H1 (cell line): ENCODE measurements at regions not wholly inside any gene's neighbourhood (a gene's known extent, or its start where the extent isn't known, plus 50 kb on each side); places are given as distances from the start of the nearest gene placed in this dataset.

Source experiments
- CTCF ChIA-PET: fragments of 300-600 bp; sonication (Branson Sonifier 250); formaldehyde crosslinking; loops from one replicate; lab custom pipeline; 2021; ENCODE audit not compliant: partially characterized antibody; lab: Charles Lee
- POLR2A ChIA-PET: fragments of 300-600 bp; sonication (Branson Sonifier 250); formaldehyde crosslinking; loops from one replicate; lab custom pipeline; 2021; ENCODE audit warnings: inconsistent platforms; ENCODE audit not compliant: partially characterized antibody; lab: Charles Lee
- DNase-seq, 2 experiments: peaks; one replicate each; pipeline versions ENCODE4 v3.0.0 to v3.0.0-alpha.2; 2010 to 2022; ENCODE audit warnings: low spot score in 2 of 2, low read depth in 1 of 2, mixed read lengths in 1 of 2
- FAIRE-seq: peaks from 2 replicates; lab custom pipeline; 2011; peaks lifted over from hg19 to GRCh38; lab: Jason Lieb, UNC
- H2AFZ ChIP-seq: 2 replicates; pipeline ENCODE4 v1.8.1; 2012; ENCODE audit warnings: low read length, inconsistent platforms
- H2AK5ac ChIP-seq: 2 replicates; pipeline ENCODE4 v1.6.1; 2013; ENCODE audit warnings: low read depth, low read length
- H2BK120ac ChIP-seq: replicated peaks from 2 replicates; pipeline ENCODE3; 2013; ENCODE audit warnings: low read depth, low read length, inconsistent platforms
- H2BK12ac ChIP-seq: 2 replicates; pipeline ENCODE4 v1.6.1; 2013; ENCODE audit warnings: low read depth, low read length
- H2BK15ac ChIP-seq: 2 replicates; pipeline ENCODE4 v1.6.1; 2013; ENCODE audit warnings: low read length
- H2BK20ac ChIP-seq: 2 replicates; pipeline ENCODE4 v1.6.1; 2013; ENCODE audit warnings: low read length
- H2BK5ac ChIP-seq: 2 replicates; pipeline ENCODE4 v1.6.1; 2013; ENCODE audit warnings: low read depth, low read length
- H3K14ac ChIP-seq: 2 replicates; pipeline ENCODE4 v1.6.1; 2013; ENCODE audit warnings: inconsistent platforms; ENCODE audit not compliant: insufficient read length
- H3K18ac ChIP-seq: 2 replicates; pipeline ENCODE4 v1.6.1; 2013; ENCODE audit warnings: low read length; ENCODE audit errors: extremely low read depth
- H3K23ac ChIP-seq: 2 replicates; pipeline ENCODE4 v1.6.1; 2013; ENCODE audit warnings: inconsistent platforms; ENCODE audit not compliant: insufficient read length
- H3K23me2 ChIP-seq: 2 replicates; pipeline ENCODE4 v1.6.1; 2013; ENCODE audit warnings: low read depth, low read length
- H3K27ac ChIP-seq: 2 replicates; pipeline ENCODE4 v1.6.1; 2011; ENCODE audit warnings: low read depth, low read length, inconsistent platforms
- H3K27me3 ChIP-seq, 4 experiments: replicated peaks in 1 of 4; 1 replicate in 1 of 4; 2 replicates in 3 of 4; pipeline versions ENCODE4 v1.6.1 to v1.8.1; 2011 to 2013; ENCODE audit warnings: low read length in 3 of 4, mild to moderate bottlenecking in 3 of 4, inconsistent platforms in 2 of 4, mixed read lengths in 2 of 4, moderate library complexity in 1 of 4; ENCODE audit not compliant: control insufficient read depth in 3 of 4, insufficient read depth in 3 of 4; ENCODE audit errors: extremely low read depth in 1 of 4
- H3K36me3 ChIP-seq, 4 experiments: 2 replicates each; pipeline versions ENCODE4 v1.6.1 to v1.8.1; 2011 to 2013; ENCODE audit warnings: mild to moderate bottlenecking in 4 of 4, low read length in 3 of 4, moderate library complexity in 2 of 4, control low read depth in 1 of 4, inconsistent platforms in 1 of 4; ENCODE audit not compliant: insufficient read depth in 4 of 4, control insufficient read depth in 2 of 4
- H3K4ac ChIP-seq: replicated peaks from 2 replicates; pipeline ENCODE3; 2013; ENCODE audit warnings: low read length, low read depth, mixed read lengths, inconsistent platforms; ENCODE audit not compliant: insufficient read length
- H3K4me1 ChIP-seq, 4 experiments: replicated peaks in 1 of 4; 1 replicate in 1 of 4; 2 replicates in 3 of 4; pipeline versions ENCODE4 v1.6.1 to v1.8.1; 2011 to 2013; ENCODE audit warnings: low read length in 3 of 4, inconsistent platforms in 2 of 4, mixed read lengths in 1 of 4; ENCODE audit not compliant: insufficient read depth in 4 of 4, control insufficient read depth in 3 of 4
- H3K4me2 ChIP-seq, 2 experiments: 2 replicates each; pipeline versions ENCODE4 v1.6.1 to v1.8.1; 2011 to 2013; ENCODE audit warnings: low read depth in 2 of 2, low read length in 2 of 2, control low read depth in 1 of 2, inconsistent platforms in 1 of 2, mild to moderate bottlenecking in 1 of 2; ENCODE audit not compliant: insufficient read depth in 1 of 2
- H3K4me3 ChIP-seq, 4 experiments: fragments of 200-600, 300-600 bp in 1 of 4; sonication (generic), shearing (Covaris generic), sonication (Bioruptor Twin) in 1 of 4; 2 replicates each; pipeline versions ENCODE4 v1.5.1 to v1.8.1; 2011 to 2016; ENCODE audit warnings: low read length in 4 of 4, low read depth in 3 of 4, control low read depth in 2 of 4, inconsistent platforms in 2 of 4, mild to moderate bottlenecking in 2 of 4, mixed read lengths in 1 of 4, moderate library complexity in 1 of 4; ENCODE audit not compliant: insufficient read depth in 2 of 4; ENCODE audit errors: extremely low read depth in 1 of 4
- H3K56ac ChIP-seq: replicated peaks from 2 replicates; pipeline ENCODE3; 2013; ENCODE audit warnings: low read depth, mild to moderate bottlenecking, mixed read lengths, low read length, inconsistent platforms; ENCODE audit not compliant: insufficient read length
- H3K79me1 ChIP-seq: 2 replicates; pipeline ENCODE4 v1.6.1; 2013; ENCODE audit warnings: low read depth, low read length, control low read depth
- H3K79me2 ChIP-seq, 2 experiments: 2 replicates each; pipeline versions ENCODE4 v1.6.1 to v1.8.1; 2012 to 2013; ENCODE audit warnings: low read length in 2 of 2, mild to moderate bottlenecking in 2 of 2, inconsistent platforms in 1 of 2; ENCODE audit not compliant: insufficient read depth in 2 of 2, control insufficient read depth in 1 of 2
- H3K9ac ChIP-seq, 4 experiments: replicated peaks in 1 of 4; 1 replicate in 1 of 4; 2 replicates in 3 of 4; pipeline versions ENCODE4 v1.6.1 to v1.8.1; 2011 to 2013; ENCODE audit warnings: low read depth in 3 of 4, low read length in 3 of 4, control low read depth in 2 of 4, mild to moderate bottlenecking in 2 of 4, moderate library complexity in 2 of 4, inconsistent platforms in 1 of 4; ENCODE audit errors: extremely low read depth in 1 of 4
- H3K9me3 ChIP-seq, 2 experiments: 2 replicates each; pipeline versions ENCODE4 v1.6.1 to v1.8.1; 2012 to 2013; ENCODE audit warnings: mild to moderate bottlenecking in 2 of 2, moderate library complexity in 2 of 2, control low read depth in 1 of 2, inconsistent platforms in 1 of 2, low read depth in 1 of 2, low read length in 1 of 2, mixed read lengths in 1 of 2; ENCODE audit not compliant: insufficient read depth in 2 of 2
- H4K20me1 ChIP-seq, 2 experiments: replicated peaks in 1 of 2; 2 replicates each; pipeline versions ENCODE3 to v1.8.1; 2011 to 2013; ENCODE audit warnings: inconsistent platforms in 2 of 2, low read length in 2 of 2, mild to moderate bottlenecking in 1 of 2; ENCODE audit not compliant: insufficient read depth in 2 of 2, control insufficient read depth in 1 of 2
- H4K5ac ChIP-seq: 2 replicates; pipeline ENCODE4 v1.6.1; 2013; ENCODE audit warnings: low read length, low read depth, mixed read lengths, inconsistent platforms; ENCODE audit not compliant: insufficient read length
- H4K8ac ChIP-seq: 2 replicates; pipeline ENCODE4 v1.8.0; 2013; ENCODE audit warnings: mild to moderate bottlenecking, moderate library complexity, low read length, inconsistent platforms; ENCODE audit not compliant: insufficient read depth; ENCODE audit errors: extremely low read depth
- H4K91ac ChIP-seq: replicated peaks from 2 replicates; pipeline ENCODE3; 2013; ENCODE audit warnings: low read length, mixed read lengths, inconsistent platforms; ENCODE audit not compliant: insufficient read length
- ASH2L ChIP-seq: fragments of 200-600, 300-600 bp; sonication (generic); IDR thresholded peaks from one replicate; pipeline ENCODE4 v1.7.1; 2017; ENCODE audit warnings: low read length
- ATF2 ChIP-seq: IDR thresholded peaks from 2 replicates; pipeline ENCODE4 v1.6.1; 2012; ENCODE audit warnings: low read length, inconsistent platforms
- EP300 ChIP-seq, 2 experiments: IDR thresholded peaks; 1 replicate in 1 of 2; 2 replicates in 1 of 2; pipeline ENCODE4 v1.6.1; 2011 to 2012; ENCODE audit warnings: low read depth in 2 of 2, low read length in 2 of 2, mild to moderate bottlenecking in 2 of 2, borderline replicate concordance in 1 of 2, inconsistent platforms in 1 of 2, moderate library complexity in 1 of 2
- EZH2 ChIP-seq: fragments of 200-600 bp; sonication (generic); IDR thresholded peaks from 2 replicates; pipeline ENCODE4 v1.7.1; 2012; ENCODE audit warnings: low read depth, mild to moderate bottlenecking, moderate library complexity, low read length, inconsistent platforms; ENCODE audit not compliant: severe bottlenecking
- KDM1A ChIP-seq: fragments of 200-600, 300-600 bp; sonication (generic); IDR thresholded peaks from 2 replicates; pipeline ENCODE4 v1.7.1; 2016; ENCODE audit warnings: mild to moderate bottlenecking, low read length, borderline replicate concordance
- POLR2A ChIP-seq, 2 experiments: IDR thresholded peaks; 1 replicate in 1 of 2; 2 replicates in 1 of 2; pipeline ENCODE4 v1.6.1; 2011; ENCODE audit warnings: low read depth in 2 of 2, low read length in 2 of 2, mild to moderate bottlenecking in 2 of 2; ENCODE audit errors: control extremely low read depth in 1 of 2
- POU5F1 ChIP-seq: IDR thresholded peaks from 2 replicates; pipeline ENCODE4 v1.6.1; 2011; ENCODE audit warnings: low read depth, mild to moderate bottlenecking, low read length, moderate library complexity
- SIN3A ChIP-seq, 2 experiments: IDR thresholded peaks in 1 of 2; conservative IDR thresholded peaks in 1 of 2; 2 replicates each; pipeline ENCODE4 v1.6.1; 2011 to 2012; ENCODE audit warnings: low read length in 2 of 2, improper control_type of control experiment in 1 of 2, low read depth in 1 of 2, mild to moderate bottlenecking in 1 of 2
- SIRT6 ChIP-seq: IDR thresholded peaks from one replicate; pipeline ENCODE4 v1.7.1; 2012; ENCODE audit warnings: low read length, inconsistent platforms
- SP2 ChIP-seq: IDR thresholded peaks from 2 replicates; pipeline ENCODE4 v1.6.1; 2012; ENCODE audit warnings: mild to moderate bottlenecking, low read length, inconsistent platforms
- SP4 ChIP-seq: IDR thresholded peaks from 2 replicates; pipeline ENCODE4 v1.6.1; 2012; ENCODE audit warnings: low read length, inconsistent platforms
- SUZ12 ChIP-seq: fragments of 200-600 bp; sonication (generic); IDR thresholded peaks from 2 replicates; pipeline ENCODE4 v1.6.1; 2012; ENCODE audit warnings: mild to moderate bottlenecking, inconsistent platforms, low read length, moderate library complexity, mixed read lengths
- TCF12 ChIP-seq: IDR thresholded peaks from 2 replicates; pipeline ENCODE4 v1.6.1; 2011; ENCODE audit warnings: low read depth, mild to moderate bottlenecking, low read length
- YY1 ChIP-seq: IDR thresholded peaks from 2 replicates; pipeline ENCODE4 v1.6.1; 2011; ENCODE audit warnings: low read depth, mild to moderate bottlenecking, low read length
- WGBS, 2 experiments: shearing (Covaris generic) in 1 of 2; methylation state at CpG; one replicate each; pipeline versions ENCODE4 v1.1.6 to v1.1.7; 2013 to 2015; ENCODE audit warnings: low lambda C conversion rate in 2 of 2, mixed read lengths in 2 of 2, inconsistent platforms in 1 of 2, low coverage in 1 of 2, missing lambda C conversion rate in 1 of 2; ENCODE audit not compliant: insufficient replicate concordance in 2 of 2, insufficient coverage in 1 of 2, insufficient read length in 1 of 2; ENCODE audit errors: extremely low coverage in 1 of 2, missing lambda C conversion rate in 1 of 2; 5-methylcytosine and 5-hydroxymethylcytosine counted together

- Histone ChIP-seq H3K23me2 (no peaks in the 10 kb centered on the region), H2BK120ac (no peak overlapping the region), H3K27ac (no peak overlapping the region), H3K9ac (no peak overlapping the region), H2BK5ac (no peak overlapping the region), H3K27me3 (no peaks in the 10 kb centered on the region), H3K9me3 (no peaks in the 10 kb centered on the region), H2AFZ (no peak overlapping the region), H3K79me1 (no peaks in the 10 kb centered on the region), H2BK12ac (no peak overlapping the region), H3K79me2 (no peaks in the 10 kb centered on the region), H3K4me2 (no peak overlapping the region), H3K23ac (no peak overlapping the region), H4K20me1 (no peaks in the 10 kb centered on the region), H4K91ac (no peak overlapping the region), H4K8ac (no peak overlapping the region), H3K4me3 (no peak overlapping the region), H3K36me3 (no peaks in the 10 kb centered on the region), H3K4me1 (0 out of 7 replicates have a peak, but pooled peaks cover 0 to 2% (median 0%) of the 10 kb centered on the region in 4 experiments), H3K18ac (no peak overlapping the region), H2BK20ac (no peak overlapping the region), H3K4ac (no peak overlapping the region), H4K5ac (no peak overlapping the region), H3K56ac (no peak overlapping the region), H2AK5ac (no peak overlapping the region), H2BK15ac (no peak overlapping the region), H3K14ac (no peak overlapping the region)
- FAIRE-seq (no peak), DNase-seq (no peak)
- WGBS, 2 experiments, result 94% methylated on average over 1 of the region's 1 CpG; no CpG with 5 or more reads in 1 of the 2 experiments
- ChIA-PET CTCF (interaction anchor here (0.7 kb wide), 1 partner anchor 51 kb away, joined by 3 read pairs; no protein-coding TSS in a partner anchor), POLR2A (no interaction called here)
- TF ChIP-seq EZH2 (no peak), SP4 (no peak), EP300 (IDR thresholded peaks at IDR 0.05; ENCODE audit: borderline replicate concordance in 1 of 2, low read depth in 2 of 2, low read length in 2 of 2) (no peak), POLR2A (IDR thresholded peaks at IDR 0.05; ENCODE audit: control extremely low read depth in 1 of 2, low read depth in 2 of 2, low read length in 2 of 2) (no peak), SUZ12 (no peak), SIN3A (conservative IDR thresholded peaks at IDR 0.05 in 1 of 2, IDR thresholded peaks at IDR 0.05 in 1 of 2; ENCODE audit: low read depth in 1 of 2, low read length in 2 of 2) (no peak), ASH2L (no peak), SP2 (no peak), KDM1A (no peak), ATF2 (no peak), TCF12 (no peak), SIRT6 (no peak), YY1 (no peak), POU5F1 (no peak)
Measured at GRCh38 chr14:86086962-86087361, 557.0 kb downstream of the FLRT2 start.
